GM12878 (cell line): ENCODE measurements at regions not wholly inside any gene's neighbourhood (a gene's known extent, or its start where the extent isn't known, plus 50 kb on each side); places are given as distances from the start of the nearest gene placed in this dataset.
"Not testable (repeated sequence)": the region's sequence is repeated elsewhere in the genome, so short reads cannot be mapped to it uniquely, and the experiment has no call there.

Experiments used
- BHLHE40 ChIP-seq, 2 experiments: fragments of 450-650 bp in 1 of 2; IDR thresholded peaks; 2 replicates each; pipeline ENCODE4 v1.6.1; 2011 to 2017; ENCODE audit warnings: low read depth in 2 of 2, borderline replicate concordance in 1 of 2, improper control_type of control experiment in 1 of 2, low read length in 1 of 2, mild to moderate bottlenecking in 1 of 2
- CBFB ChIP-seq: IDR thresholded peaks from 2 replicates; pipeline ENCODE4 v1.6.1; 2016; ENCODE audit warnings: antibody characterized with exemption, low read depth
- CEBPZ ChIP-seq: fragments of 150-350 bp; IDR thresholded peaks from 2 replicates; pipeline ENCODE4 v1.6.1; 2016; ENCODE audit warnings: low read depth, low read length
- CTCF ChIP-seq, 3 experiments: IDR thresholded peaks in 2 of 3; conservative IDR thresholded peaks in 1 of 3; 2 replicates each; pipeline ENCODE4 v1.5.1; 2011; ENCODE audit warnings: low read depth in 3 of 3, low read length in 3 of 3, mild to moderate bottlenecking in 3 of 3, control low read depth in 2 of 3, moderate library complexity in 2 of 3, inconsistent platforms in 1 of 3, mixed read lengths in 1 of 3; ENCODE audit not compliant: control insufficient read depth in 2 of 3, insufficient read depth in 1 of 3; ENCODE audit errors: extremely low read depth in 1 of 3
- E4F1 ChIP-seq: fragments of 450-650 bp; IDR thresholded peaks from 2 replicates; pipeline ENCODE4 v1.6.1; 2018; ENCODE audit warnings: borderline replicate concordance, mild to moderate bottlenecking; ENCODE audit not compliant: partially characterized antibody
- EZH2 ChIP-seq: IDR thresholded peaks from 2 replicates; pipeline ENCODE4 v1.6.1; 2012; ENCODE audit warnings: low read depth, mild to moderate bottlenecking, control low read depth, inconsistent platforms, low read length, borderline replicate concordance; ENCODE audit not compliant: control insufficient read depth
- HDAC6 ChIP-seq: fragments of 200-600 bp; sonication (generic); IDR thresholded peaks from one replicate; pipeline ENCODE4 v1.8.0; 2017; ENCODE audit warnings: antibody characterized with exemption; ENCODE audit not compliant: unreplicated experiment
- MEF2A ChIP-seq: IDR thresholded peaks from 2 replicates; pipeline ENCODE4 v1.6.1; 2011; ENCODE audit warnings: low read depth, mild to moderate bottlenecking, low read length, moderate library complexity; ENCODE audit not compliant: insufficient read depth
- POLR2A ChIP-seq: IDR thresholded peaks from 2 replicates; pipeline ENCODE4 v1.6.1; 2011; ENCODE audit warnings: low read depth, mild to moderate bottlenecking, low read length
- POLR2AphosphoS5 ChIP-seq: IDR thresholded peaks from 2 replicates; pipeline ENCODE4 v1.6.1; 2011; ENCODE audit warnings: mild to moderate bottlenecking, low read length, inconsistent platforms
- RAD51 ChIP-seq: fragments of 450-650 bp; IDR thresholded peaks from 2 replicates; pipeline ENCODE4 v1.6.1; 2016; ENCODE audit warnings: moderate library complexity, mild to moderate bottlenecking, inconsistent platforms
- SIX5 ChIP-seq: IDR thresholded peaks from 2 replicates; pipeline ENCODE4 v1.6.1; 2011; ENCODE audit warnings: mild to moderate bottlenecking, low read depth, low read length, moderate library complexity; ENCODE audit not compliant: severe bottlenecking
- ZNF217 ChIP-seq: fragments of 450-650 bp; IDR thresholded peaks from 2 replicates; pipeline ENCODE4 v1.6.1; 2017; ENCODE audit warnings: antibody characterized with exemption, mild to moderate bottlenecking
- ZNF24 ChIP-seq: fragments of 450-650 bp; IDR thresholded peaks from 2 replicates; pipeline ENCODE4 v1.6.1; 2017; ENCODE audit warnings: antibody characterized with exemption, mild to moderate bottlenecking

- not testable (repeated sequence) for TF ChIP-seq MEF2A; POLR2AphosphoS5; BHLHE40 (IDR thresholded peaks at IDR 0.05; ENCODE audit: borderline replicate concordance in 1 of 2, low read depth in 2 of 2, low read length in 1 of 2); CTCF (IDR thresholded peaks at IDR 0.05 in 2 of 3, conservative IDR thresholded peaks at IDR 0.05 in 1 of 3; ENCODE audit: control insufficient read depth in 2 of 3, extremely low read depth in 1 of 3, insufficient read depth in 1 of 3, low read depth in 3 of 3, low read length in 3 of 3); SIX5; CEBPZ; POLR2A; CBFB; ZNF24; HDAC6; E4F1; EZH2; ZNF217; RAD51
Measured at GRCh38 chr16:88151129-88151499, 199.9 kb downstream of the BANP start.
